Thymus (tissue), 11 donors: ENCODE measurements at regions not wholly inside any gene's neighbourhood (a gene's known extent, or its start where the extent isn't known, plus 50 kb on each side); places are given as distances from the start of the nearest gene placed in this dataset.

Experiments
- DNase-seq, 9 donors: peaks; one replicate each; pipeline ENCODE4 v3.0.0-alpha.2; 2013; ENCODE audit warnings: low spot score in 9 of 9, low read depth in 6 of 9, missing footprints in 1 of 9
- H3K27ac ChIP-seq, 2 donors: one replicate each; pipeline ENCODE4 v1.5.1; 2013; ENCODE audit warnings: control low read depth in 1 of 2, low read depth in 1 of 2, low read length in 1 of 2, mild to moderate bottlenecking in 1 of 2, moderate library complexity in 1 of 2
- H3K27me3 ChIP-seq, 2 donors: one replicate each; pipeline ENCODE4 v1.5.1; 2013; ENCODE audit warnings: low read length in 1 of 2; ENCODE audit not compliant: control insufficient read depth in 2 of 2, insufficient read depth in 1 of 2
- H3K36me3 ChIP-seq, 2 donors: one replicate each; pipeline ENCODE4 v1.5.1; 2013; ENCODE audit warnings: low read length in 1 of 2, mild to moderate bottlenecking in 1 of 2, moderate library complexity in 1 of 2; ENCODE audit not compliant: control insufficient read depth in 2 of 2, insufficient read depth in 2 of 2
- H3K4me1 ChIP-seq, 2 donors: one replicate each; pipeline ENCODE4 v1.5.1; 2013; ENCODE audit warnings: low read length in 2 of 2; ENCODE audit not compliant: control insufficient read depth in 2 of 2, insufficient read depth in 2 of 2
- H3K4me3 ChIP-seq, 2 donors: one replicate each; pipeline ENCODE4 v1.5.1; 2013; ENCODE audit warnings: low read length in 2 of 2, control low read depth in 1 of 2, mild to moderate bottlenecking in 1 of 2
- H3K9me3 ChIP-seq, 2 donors: one replicate each; pipeline ENCODE4 v1.5.1; 2013; ENCODE audit warnings: low read length in 1 of 2, mild to moderate bottlenecking in 1 of 2; ENCODE audit not compliant: control insufficient read depth in 2 of 2, insufficient read depth in 1 of 2
- WGBS: extraction: QIAGEN DNeasy Blood & Tissue Kit; methylation state at CpG from one replicate; pipeline ENCODE4 v1.1.7; 2013; 5-methylcytosine and 5-hydroxymethylcytosine counted together
- donor health status: healthy.

DNA sequence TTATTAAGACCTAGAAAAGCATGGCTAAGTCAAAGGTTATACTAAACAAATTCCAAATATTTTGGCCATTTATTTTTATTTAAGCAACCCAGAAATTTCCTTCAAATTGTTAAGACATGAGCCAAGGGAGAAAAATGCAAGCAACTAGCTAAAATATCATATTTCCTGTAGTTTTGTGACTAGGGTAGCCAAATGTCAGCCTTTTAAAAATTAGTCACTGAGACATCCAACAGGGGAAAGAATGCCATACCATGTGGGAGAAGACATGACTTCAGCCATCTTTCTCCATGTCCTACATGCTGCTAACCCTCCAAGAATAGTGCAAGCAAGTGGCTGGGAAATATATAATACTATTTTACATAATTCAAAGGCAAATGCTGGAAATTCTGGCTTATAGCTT, 197.9 kb downstream of the DSEL start:
- Histone ChIP-seq H3K27ac (no peak overlapping the region), H3K4me3 (no peak overlapping the region), H3K4me1 (no peaks in the 10 kb centered on the region), H3K27me3 (no peaks in the 10 kb centered on the region), H3K9me3 (no peaks in the 10 kb centered on the region), H3K36me3 (no peaks in the 10 kb centered on the region)
- DNase-seq = no peak

DNA sequence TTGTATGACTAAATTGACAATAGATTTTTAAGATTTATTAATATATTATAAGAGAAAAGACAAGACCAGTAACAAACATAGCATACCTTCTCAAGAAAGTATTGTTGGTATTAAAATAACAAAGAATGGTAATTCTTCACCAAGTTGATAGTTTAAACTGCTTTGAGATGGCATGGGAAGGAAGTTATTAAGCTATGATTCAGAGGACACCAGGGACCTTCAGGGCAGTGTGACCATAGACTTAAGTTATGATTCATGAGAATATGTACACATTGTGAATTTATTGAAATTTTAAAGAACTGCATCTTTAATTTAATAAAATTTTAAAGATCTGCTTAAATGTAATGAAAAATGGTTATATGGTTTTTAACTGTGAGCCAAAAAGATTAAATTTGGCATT, 205.7 kb downstream of the DSEL start:
- Histone ChIP-seq H3K27ac (no peak overlapping the region), H3K4me1 (no peaks in the 10 kb centered on the region), H3K27me3 (no peaks in the 10 kb centered on the region), H3K36me3 (no peaks in the 10 kb centered on the region), H3K4me3 (no peak overlapping the region), H3K9me3 (no peaks in the 10 kb centered on the region)
- no peak for DNase-seq

DNA sequence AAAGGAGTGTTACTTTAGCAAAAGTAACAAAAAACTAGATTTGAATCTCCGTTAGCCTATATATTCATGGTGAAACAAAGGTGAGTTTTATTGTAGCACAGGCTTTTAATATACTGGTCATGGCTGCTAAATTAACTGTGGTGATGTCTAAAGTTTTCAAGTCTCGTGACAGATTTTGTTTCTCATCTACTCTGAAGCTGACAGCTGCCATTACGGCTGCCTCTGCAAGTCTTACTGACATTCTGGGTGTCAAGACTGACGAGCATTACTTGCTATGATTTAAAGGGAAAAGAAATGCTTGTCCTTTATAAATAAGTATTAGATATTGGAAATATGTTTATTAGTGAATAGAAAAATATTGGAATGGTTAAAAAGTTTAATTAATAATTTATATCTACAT, 207.7 kb downstream of the DSEL start:
- Histone ChIP-seq H3K27ac (no peak overlapping the region), H3K4me1 (no peaks in the 10 kb centered on the region), H3K9me3 (no peaks in the 10 kb centered on the region), H3K4me3 (no peak overlapping the region), H3K36me3 (no peaks in the 10 kb centered on the region), H3K27me3 (no peaks in the 10 kb centered on the region)
- no peak for DNase-seq
- 85% methylated on average over 4 of the region's 4 CpGs for WGBS

DNA sequence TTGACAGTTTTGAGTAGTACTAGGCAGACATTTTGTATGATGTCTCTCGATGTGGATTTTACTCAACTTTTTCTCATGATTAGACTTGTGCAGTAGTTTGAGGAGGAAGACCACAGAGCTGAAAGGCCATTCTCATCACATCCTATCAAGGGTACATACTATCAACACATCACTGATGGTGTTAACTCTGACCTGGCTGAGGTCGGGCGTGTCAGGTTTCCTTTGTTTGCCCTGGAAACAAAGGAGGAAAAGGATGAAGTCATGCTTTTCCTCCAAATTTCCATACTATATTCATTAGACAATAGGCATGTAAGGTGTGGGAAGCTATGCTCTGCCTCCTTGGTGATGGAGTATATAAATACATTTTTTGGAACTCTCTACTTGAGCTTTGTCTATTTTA, 211.1 kb downstream of the DSEL start:
- peaks cover 0 to 8% of the 10 kb centered on the region in 2 donors for H3K9me3 ChIP-seq
- no peaks in the 10 kb centered on the region for H3K4me1 ChIP-seq
- H3K4me3 ChIP-seq = no peak overlapping the region
- no peak for DNase-seq
- no peaks in the 10 kb centered on the region for H3K27me3 ChIP-seq
- 94% methylated on average over 3 of the region's 3 CpGs for WGBS
- H3K27ac ChIP-seq = no peak overlapping the region
- no peaks in the 10 kb centered on the region for H3K36me3 ChIP-seq

DNA sequence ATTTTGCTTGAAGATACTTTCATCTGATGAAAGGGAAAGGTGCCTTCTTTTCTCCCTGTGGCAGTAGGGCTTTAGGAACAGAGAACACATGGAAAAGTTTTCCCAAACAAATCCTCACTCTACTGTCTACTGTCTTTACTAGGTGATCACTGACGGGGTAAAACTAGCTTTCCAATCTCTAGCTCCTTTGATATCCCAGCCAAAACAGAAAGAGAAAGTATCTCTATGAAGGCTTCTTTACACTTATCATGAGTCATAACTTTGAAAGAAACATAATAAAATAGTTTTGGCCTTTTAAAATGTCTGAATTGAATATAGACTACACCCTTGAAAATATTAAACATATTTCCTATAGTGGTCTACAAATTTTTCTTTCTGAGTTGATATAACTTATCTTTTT, 214.5 kb downstream of the DSEL start:
- Histone ChIP-seq H3K27me3 (no peaks in the 10 kb centered on the region), H3K4me1 (no peaks in the 10 kb centered on the region), H3K9me3 (peaks cover 0 to 12% of the 10 kb centered on the region in 2 donors), H3K36me3 (no peaks in the 10 kb centered on the region), H3K27ac (no peak overlapping the region), H3K4me3 (no peak overlapping the region)
- WGBS = 75% methylated on average over 1 of the region's 1 CpG
- no peak for DNase-seq

DNA sequence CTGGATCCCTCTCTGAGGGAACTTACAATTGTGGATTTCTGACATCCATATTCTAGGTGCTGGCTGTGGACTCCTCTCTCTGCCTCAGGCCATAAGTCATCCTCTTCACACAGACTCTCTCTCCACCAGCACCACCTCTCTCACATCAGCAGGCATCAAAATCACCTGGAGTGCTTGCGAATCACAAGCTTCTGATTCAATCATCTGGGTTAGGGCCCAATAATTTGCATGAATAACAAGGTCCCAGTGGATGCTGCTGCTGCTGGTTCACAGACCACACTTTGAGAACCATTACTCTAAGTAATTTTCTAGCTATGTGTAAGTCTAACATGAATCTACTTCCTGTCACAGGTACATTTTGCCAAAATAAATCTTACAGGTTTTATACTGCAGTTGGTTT, 214.9 kb downstream of the DSEL start:
- Histone ChIP-seq H3K9me3 (peaks cover 0 to 12% of the 10 kb centered on the region in 2 donors), H3K36me3 (no peaks in the 10 kb centered on the region), H3K27me3 (no peaks in the 10 kb centered on the region), H3K27ac (no peak overlapping the region), H3K4me1 (no peaks in the 10 kb centered on the region), H3K4me3 (no peak overlapping the region)
- DNase-seq = no peak
- 95% methylated on average over 1 of the region's 1 CpG for WGBS

DNA sequence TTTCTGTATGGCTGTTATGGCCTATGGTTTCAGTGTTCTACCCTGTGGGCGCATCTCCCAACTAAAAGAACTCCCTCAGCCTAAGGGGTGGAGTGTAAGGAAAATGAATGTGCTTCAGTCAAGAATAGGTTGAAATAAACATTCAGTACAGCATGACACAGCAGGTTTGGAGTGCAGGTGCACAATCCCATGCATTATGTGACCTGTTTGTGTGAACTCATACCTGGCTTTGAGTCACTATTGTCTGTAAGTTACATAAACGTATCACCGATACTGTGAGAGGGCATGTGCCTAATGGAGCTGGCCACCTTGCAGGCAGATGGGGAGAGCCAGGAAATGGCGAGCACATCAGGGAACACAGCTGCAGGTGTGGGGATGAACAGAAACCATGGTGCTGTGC, 216.0 kb downstream of the DSEL start:
- no peaks in the 10 kb centered on the region for H3K36me3 ChIP-seq
- no peak overlapping the region for H3K4me3 ChIP-seq
- peaks cover 0 to 12% of the 10 kb centered on the region in 2 donors for H3K9me3 ChIP-seq
- no peaks in the 10 kb centered on the region for H3K27me3 ChIP-seq
- no peaks in the 10 kb centered on the region for H3K4me1 ChIP-seq
- peak in 6 of 9 donors; percentile 4 to 43 (median 12) for DNase-seq
- H3K27ac ChIP-seq = no peak overlapping the region
- 99% methylated on average over 4 of the region's 4 CpGs for WGBS

DNA sequence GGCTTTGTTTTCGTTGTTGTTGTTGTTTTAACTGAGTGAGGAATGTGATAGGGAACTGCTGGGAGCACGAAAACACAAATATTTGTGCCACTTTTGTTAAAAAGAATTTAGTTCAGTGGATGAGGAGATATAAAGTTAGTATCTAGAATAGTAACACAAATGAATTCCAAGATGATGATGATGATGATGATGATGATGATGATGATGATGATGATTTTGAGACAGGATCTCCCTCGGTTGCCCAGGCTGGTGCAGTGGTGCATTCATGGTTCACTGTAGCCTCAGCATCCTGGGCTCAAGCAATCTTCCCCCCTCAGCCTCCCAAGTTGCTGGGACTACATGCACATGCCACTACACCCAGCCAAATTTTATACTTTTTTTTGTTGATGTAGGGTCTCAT, 223.7 kb downstream of the DSEL start:
- WGBS = 86% methylated on average over 3 of the region's 3 CpGs
- no peak overlapping the region for H3K4me3 ChIP-seq
- no peaks in the 10 kb centered on the region for H3K36me3 ChIP-seq
- no peaks in the 10 kb centered on the region for H3K9me3 ChIP-seq
- no peaks in the 10 kb centered on the region for H3K4me1 ChIP-seq
- no peak for DNase-seq
- H3K27me3 ChIP-seq = no peaks in the 10 kb centered on the region
- H3K27ac ChIP-seq = no peak overlapping the region

DNA sequence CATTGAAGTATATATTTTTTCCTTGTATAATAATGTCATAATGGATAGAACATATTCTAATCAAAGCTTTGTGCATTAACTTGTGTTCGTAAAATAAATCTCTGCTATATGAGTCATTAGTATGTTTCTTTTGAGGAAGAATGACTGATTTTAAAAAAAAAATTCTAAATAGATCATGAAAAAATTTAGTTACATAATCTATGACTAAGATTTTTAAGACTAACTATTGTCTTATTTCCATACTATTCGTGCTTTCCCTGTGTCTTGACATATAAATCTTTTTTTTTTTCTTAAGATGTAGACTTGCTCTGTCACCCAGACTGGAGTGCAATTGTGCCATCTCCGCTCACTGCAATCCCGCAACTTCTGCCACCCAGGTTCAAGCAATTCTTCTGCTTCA, 226.1 kb downstream of the DSEL start:
- Histone ChIP-seq H3K36me3 (no peaks in the 10 kb centered on the region), H3K4me1 (no peaks in the 10 kb centered on the region), H3K27me3 (no peaks in the 10 kb centered on the region), H3K4me3 (no peak overlapping the region), H3K9me3 (no peaks in the 10 kb centered on the region), H3K27ac (no peak overlapping the region)
- DNase-seq = no peak
- WGBS = 93% methylated on average over 4 of the region's 4 CpGs

DNA sequence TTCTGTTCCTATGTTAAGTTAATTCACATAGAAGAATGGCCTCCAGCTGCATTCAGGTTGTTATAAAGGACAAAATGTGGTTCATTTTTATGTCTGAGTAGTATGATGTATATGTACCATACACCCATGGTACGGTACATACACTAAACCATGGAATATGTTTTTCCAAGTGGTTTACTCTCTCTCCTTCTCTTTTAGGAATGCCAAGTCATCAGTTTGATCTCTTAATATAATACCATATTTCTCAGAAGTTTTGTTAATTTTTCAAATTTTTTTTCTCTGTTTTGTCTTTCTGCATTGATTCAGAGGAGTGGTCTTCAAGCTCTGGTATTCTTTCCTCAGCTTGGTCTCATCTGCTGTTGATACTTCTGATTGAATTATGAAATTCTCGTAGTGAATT, 230.9 kb downstream of the DSEL start:
- DNase-seq = no peak
- H3K9me3 ChIP-seq = no peaks in the 10 kb centered on the region
- H3K4me1 ChIP-seq = no peaks in the 10 kb centered on the region
- no peaks in the 10 kb centered on the region for H3K36me3 ChIP-seq
- no peak overlapping the region for H3K27ac ChIP-seq
- H3K4me3 ChIP-seq = no peak overlapping the region
- 94% methylated on average over 2 of the region's 2 CpGs for WGBS
- H3K27me3 ChIP-seq = no peaks in the 10 kb centered on the region
